OCI-LY7 (cell line): ENCODE measurements at regions not wholly inside any gene's neighbourhood (a gene's known extent, or its start where the extent isn't known, plus 50 kb on each side); places are given as distances from the start of the nearest gene placed in this dataset.

Source experiments
- CTCF ChIP-seq: fragments of 200-600 bp; sonication (generic); conservative IDR thresholded peaks from 2 replicates; pipeline ENCODE4 v1.5.1; 2014; ENCODE audit warnings: mild to moderate bottlenecking, antibody characterized with exemption, low read length, moderate library complexity, mixed read lengths
- EZH2phosphoT487 ChIP-seq: fragments of 200-600 bp; sonication (generic); IDR thresholded peaks from 2 replicates; pipeline ENCODE4 v1.6.1; 2018; ENCODE audit warnings: low read depth, borderline replicate concordance, mild to moderate bottlenecking, mixed run types, antibody characterized with exemption, low read length, moderate library complexity, mixed read lengths

GRCh38 chr18:29960539-29960938, 1082.0 kb downstream of the DSC3 start:
- TF ChIP-seq CTCF (no peak), EZH2phosphoT487 (no peak)
